ENCODE measurements at regions not wholly inside any gene's neighbourhood (a gene's known extent, or its start where the extent isn't known, plus 50 kb on each side); places are given as distances from the start of the nearest gene placed in this dataset.

DNA sequence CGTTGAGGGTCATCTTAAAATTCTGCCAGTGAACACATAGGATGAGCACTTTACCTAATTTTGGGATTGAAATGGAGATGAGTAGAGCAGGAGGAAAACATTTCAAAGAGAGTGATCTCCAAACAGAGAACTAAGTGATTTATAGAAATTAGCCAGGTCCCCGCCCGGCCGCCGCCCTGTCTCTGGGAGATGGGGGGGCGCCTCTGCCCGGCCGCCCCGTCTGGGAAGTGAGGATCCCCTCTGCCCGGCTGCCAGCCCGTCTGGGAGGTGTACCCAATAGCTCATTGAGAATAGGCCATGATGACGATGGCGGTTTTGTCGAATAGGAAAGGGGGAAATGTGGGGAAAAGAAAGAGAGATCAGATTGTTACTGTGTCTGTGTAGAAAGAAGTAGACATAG lies 276.7 kb upstream of the C11orf87 start:
- WGBS (ENCODE audit: insufficient coverage) = 92% methylated on average over 7 of the region's 14 CpGs
- Mint-ChIP-seq H3K9me3 (peaks cover 0 to 4% (median 0%) of the 10 kb centered on the region in 3 donors), H3K4me1 (no peaks in the 10 kb centered on the region), H3K27me3 (peaks cover 3 to 4% of the 10 kb centered on the region in 2 donors), H3K27ac (no peak overlapping the region), H3K4me3 (no peak overlapping the region), H3K36me3 (no peaks in the 10 kb centered on the region)
- Histone ChIP-seq H3K9me3 (no peaks in the 10 kb centered on the region), H3K36me3 (ENCODE audit: control insufficient read depth in 2 of 2, extremely low read depth in 1 of 2, insufficient read depth in 1 of 2, low read length in 1 of 2) (no peaks in the 10 kb centered on the region), H3K4me3 (ENCODE audit: control insufficient read depth in 1 of 2, extremely low read depth in 1 of 2, low read length in 1 of 2) (no peak overlapping the region), H3K27me3 (replicated peaks in 1 of 2; ENCODE audit: control insufficient read depth in 2 of 2, extremely low read depth in 1 of 2, insufficient read depth in 2 of 2, low read length in 1 of 2) (no peaks in the 10 kb centered on the region), H3K27ac (ENCODE audit: low read length) (no peak overlapping the region), H3K4me1 (ENCODE audit: control insufficient read depth in 1 of 2, extremely low read depth in 1 of 2, insufficient read depth in 2 of 2, low read length in 2 of 2) (no peaks in the 10 kb centered on the region)
- ChIA-PET POLR2A (no interaction called here), CTCF (no interaction called here)
- ATAC-seq (replicated peaks in 1 of 4) (no peak), DNase-seq (no peak)

DNA sequence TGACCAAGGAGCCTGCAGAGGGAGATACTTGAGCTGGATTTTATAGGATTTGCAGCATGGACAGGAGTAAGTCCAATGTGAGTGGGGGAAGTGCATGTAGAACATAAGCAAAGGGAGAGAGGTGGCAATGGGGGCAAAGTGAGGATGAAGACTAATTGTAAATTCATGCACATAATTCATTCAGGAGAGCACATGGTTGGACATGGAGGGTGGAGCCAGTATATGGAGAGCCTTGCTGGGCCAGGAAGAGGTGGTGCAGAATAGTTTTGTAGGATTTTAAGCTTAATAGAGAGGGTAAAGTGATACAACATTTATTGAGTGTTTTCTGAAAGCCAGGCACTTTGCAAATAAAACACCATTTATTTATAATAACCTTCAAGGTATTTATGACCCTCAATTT lies 274.3 kb upstream of the C11orf87 start:
- no peaks in the 10 kb centered on the region for H3K9me3 ChIP-seq
- Mint-ChIP-seq H3K36me3 (no peaks in the 10 kb centered on the region), H3K27me3 (peaks cover 3 to 4% of the 10 kb centered on the region in 2 donors), H3K9me3 (peaks cover 0 to 6% (median 0%) of the 10 kb centered on the region in 3 donors), H3K27ac (no peak overlapping the region), H3K4me3 (no peak overlapping the region), H3K4me1 (no peaks in the 10 kb centered on the region)
- H3K4me1 ChIP-seq (ENCODE audit: control insufficient read depth in 1 of 2, extremely low read depth in 1 of 2, insufficient read depth in 2 of 2, low read length in 2 of 2) = no peaks in the 10 kb centered on the region
- no peaks in the 10 kb centered on the region for H3K36me3 ChIP-seq (ENCODE audit: control insufficient read depth in 2 of 2, extremely low read depth in 1 of 2, insufficient read depth in 1 of 2, low read length in 1 of 2)
- H3K4me3 ChIP-seq (ENCODE audit: control insufficient read depth in 1 of 2, extremely low read depth in 1 of 2, low read length in 1 of 2) = no peak overlapping the region
- POLR2A ChIA-PET = no interaction called here
- CTCF ChIA-PET = no interaction called here
- H3K27me3 ChIP-seq (replicated peaks in 1 of 2; ENCODE audit: control insufficient read depth in 2 of 2, extremely low read depth in 1 of 2, insufficient read depth in 2 of 2, low read length in 1 of 2) = no peaks in the 10 kb centered on the region
- no peak overlapping the region for H3K27ac ChIP-seq (ENCODE audit: low read length)
- DNase-seq = no peak
- ATAC-seq (replicated peaks in 1 of 4) = no peak

DNA sequence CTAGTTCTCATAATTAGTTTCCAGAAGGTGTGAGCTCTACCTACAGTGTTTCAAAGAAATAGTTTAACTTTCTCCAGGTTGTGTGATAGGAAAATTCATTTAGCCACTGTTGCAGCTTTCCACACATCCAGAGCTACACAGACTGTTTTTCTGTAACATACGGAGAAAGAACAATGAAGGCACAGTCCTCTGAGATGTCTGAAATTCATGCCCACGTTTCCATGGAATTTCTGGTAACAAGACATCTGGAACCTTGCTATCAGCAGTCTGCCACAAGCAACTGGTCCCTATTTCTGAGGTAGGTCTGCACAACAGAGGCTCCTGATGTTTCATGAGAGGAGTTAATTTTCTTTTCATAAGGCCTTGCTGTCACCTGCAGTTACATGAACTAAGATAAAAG lies 273.3 kb upstream of the C11orf87 start:
- no peaks in the 10 kb centered on the region for H3K4me1 ChIP-seq (ENCODE audit: control insufficient read depth in 1 of 2, extremely low read depth in 1 of 2, insufficient read depth in 2 of 2, low read length in 2 of 2)
- CTCF ChIA-PET = no interaction called here
- Mint-ChIP-seq H3K4me1 (no peaks in the 10 kb centered on the region), H3K36me3 (no peaks in the 10 kb centered on the region), H3K27me3 (peaks cover 3 to 4% of the 10 kb centered on the region in 2 donors), H3K9me3 (peaks cover 0 to 8% (median 0%) of the 10 kb centered on the region in 3 donors), H3K4me3 (no peak overlapping the region), H3K27ac (no peak overlapping the region)
- 64% methylated on average over 2 of the region's 2 CpGs for WGBS (ENCODE audit: insufficient coverage)
- H3K36me3 ChIP-seq (ENCODE audit: control insufficient read depth in 2 of 2, extremely low read depth in 1 of 2, insufficient read depth in 1 of 2, low read length in 1 of 2) = no peaks in the 10 kb centered on the region
- POLR2A ChIA-PET = no interaction called here
- no peak overlapping the region for H3K27ac ChIP-seq (ENCODE audit: low read length)
- DNase-seq (no peak), ATAC-seq (replicated peaks in 1 of 4) (no peak)
- no peaks in the 10 kb centered on the region for H3K27me3 ChIP-seq (replicated peaks in 1 of 2; ENCODE audit: control insufficient read depth in 2 of 2, extremely low read depth in 1 of 2, insufficient read depth in 2 of 2, low read length in 1 of 2)
- no peak overlapping the region for H3K4me3 ChIP-seq (ENCODE audit: control insufficient read depth in 1 of 2, extremely low read depth in 1 of 2, low read length in 1 of 2)
- no peaks in the 10 kb centered on the region for H3K9me3 ChIP-seq

DNA sequence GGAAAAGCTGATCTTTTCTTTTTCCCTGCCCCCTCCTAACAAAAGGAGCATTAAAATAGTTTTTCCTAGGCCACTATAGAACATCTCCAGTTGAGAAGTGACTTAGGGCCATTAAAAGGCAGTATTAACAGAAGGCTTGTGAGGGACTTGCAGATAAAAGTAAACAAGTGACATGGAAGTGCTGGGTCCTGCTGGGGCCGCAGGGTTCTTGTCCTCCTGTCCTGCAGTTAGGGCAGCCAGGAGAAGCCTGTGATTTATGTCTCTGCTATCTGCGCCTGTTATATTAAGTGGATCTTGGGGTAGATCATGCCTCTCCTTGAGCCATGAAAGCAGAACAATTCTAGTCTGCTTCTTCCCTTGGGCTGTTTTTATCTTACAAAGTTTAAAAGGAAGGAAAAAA lies 271.4 kb upstream of the C11orf87 start:
- Histone ChIP-seq H3K4me3 (ENCODE audit: control insufficient read depth in 1 of 2, extremely low read depth in 1 of 2, low read length in 1 of 2) (no peak overlapping the region), H3K27me3 (replicated peaks in 1 of 2; ENCODE audit: control insufficient read depth in 2 of 2, extremely low read depth in 1 of 2, insufficient read depth in 2 of 2, low read length in 1 of 2) (no peaks in the 10 kb centered on the region), H3K4me1 (ENCODE audit: control insufficient read depth in 1 of 2, extremely low read depth in 1 of 2, insufficient read depth in 2 of 2, low read length in 2 of 2) (no peaks in the 10 kb centered on the region), H3K9me3 (no peaks in the 10 kb centered on the region), H3K36me3 (ENCODE audit: control insufficient read depth in 2 of 2, extremely low read depth in 1 of 2, insufficient read depth in 1 of 2, low read length in 1 of 2) (no peaks in the 10 kb centered on the region), H3K27ac (ENCODE audit: low read length) (no peak overlapping the region)
- Mint-ChIP-seq H3K4me3 (no peak overlapping the region), H3K9me3 (peaks cover 0 to 4% (median 3%) of the 10 kb centered on the region in 3 donors), H3K27me3 (peaks cover 3 to 4% of the 10 kb centered on the region in 2 donors), H3K4me1 (no peaks in the 10 kb centered on the region), H3K36me3 (no peaks in the 10 kb centered on the region), H3K27ac (no peak overlapping the region)
- ChIA-PET POLR2A (no interaction called here), CTCF (no interaction called here)
- WGBS (ENCODE audit: insufficient coverage) = 65% methylated on average over 2 of the region's 2 CpGs
- no peak for DNase-seq
- ATAC-seq (replicated peaks in 1 of 4) = no peak

DNA sequence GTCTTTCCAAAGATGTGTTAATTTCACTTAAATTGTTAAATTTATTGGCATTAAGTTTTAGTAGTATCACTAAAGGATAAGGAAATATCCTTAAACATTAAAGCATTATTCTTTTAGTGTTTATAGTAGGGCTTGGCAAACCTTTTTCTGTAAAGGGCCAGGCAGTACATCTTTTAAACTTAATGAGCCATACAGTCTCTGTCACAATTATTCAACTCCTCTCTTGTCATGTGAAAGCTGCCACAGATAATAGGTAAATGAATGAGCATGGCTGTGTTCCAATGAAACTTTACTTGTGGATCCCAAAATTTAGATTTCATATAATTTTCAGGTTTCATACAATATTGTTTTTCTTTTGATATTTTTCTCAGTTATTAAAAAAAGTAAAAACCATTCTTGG lies 268.2 kb upstream of the C11orf87 start:
- H3K27ac Mint-ChIP-seq = no peak overlapping the region
- no peak overlapping the region for H3K27ac ChIP-seq (ENCODE audit: low read length)
- H3K9me3 Mint-ChIP-seq = peaks cover 0 to 13% (median 7%) of the 10 kb centered on the region in 3 donors
- H3K4me1 ChIP-seq (ENCODE audit: control insufficient read depth in 1 of 2, extremely low read depth in 1 of 2, insufficient read depth in 2 of 2, low read length in 2 of 2) = no peaks in the 10 kb centered on the region
- H3K27me3 ChIP-seq (replicated peaks in 1 of 2; ENCODE audit: control insufficient read depth in 2 of 2, extremely low read depth in 1 of 2, insufficient read depth in 2 of 2, low read length in 1 of 2) = no peaks in the 10 kb centered on the region
- CTCF ChIA-PET = no interaction called here
- no peaks in the 10 kb centered on the region for H3K9me3 ChIP-seq
- H3K4me3 ChIP-seq (ENCODE audit: control insufficient read depth in 1 of 2, extremely low read depth in 1 of 2, low read length in 1 of 2) = no peak overlapping the region
- ATAC-seq (replicated peaks in 1 of 4) (no peak), DNase-seq (no peak)
- no peak overlapping the region for H3K4me3 Mint-ChIP-seq
- no peaks in the 10 kb centered on the region for H3K36me3 Mint-ChIP-seq
- H3K36me3 ChIP-seq (ENCODE audit: control insufficient read depth in 2 of 2, extremely low read depth in 1 of 2, insufficient read depth in 1 of 2, low read length in 1 of 2) = no peaks in the 10 kb centered on the region
- POLR2A ChIA-PET = no interaction called here
- H3K27me3 Mint-ChIP-seq = no peaks in the 10 kb centered on the region
- H3K4me1 Mint-ChIP-seq = no peaks in the 10 kb centered on the region

DNA sequence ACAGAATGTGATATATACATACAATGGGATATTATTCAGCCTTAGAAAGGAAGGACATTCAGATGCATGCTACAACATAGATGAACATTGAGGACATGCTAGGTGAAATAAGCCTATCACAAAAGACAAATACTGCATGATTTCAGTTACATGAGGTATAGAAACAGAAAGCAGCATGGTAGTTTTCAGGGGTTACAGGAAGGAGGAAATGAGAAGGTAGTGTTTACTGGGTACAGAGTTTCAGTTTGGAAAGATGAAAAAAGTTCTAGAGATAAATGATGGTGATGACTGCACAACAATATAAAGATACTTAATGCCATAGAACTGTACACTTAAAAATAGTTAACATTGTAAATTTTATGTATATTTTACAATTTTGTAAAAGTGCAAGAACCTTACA lies 266.7 kb upstream of the C11orf87 start:
- Histone ChIP-seq H3K4me1 (ENCODE audit: control insufficient read depth in 1 of 2, extremely low read depth in 1 of 2, insufficient read depth in 2 of 2, low read length in 2 of 2) (no peaks in the 10 kb centered on the region), H3K27ac (ENCODE audit: low read length) (no peak overlapping the region), H3K9me3 (no peaks in the 10 kb centered on the region), H3K36me3 (ENCODE audit: control insufficient read depth in 2 of 2, extremely low read depth in 1 of 2, insufficient read depth in 1 of 2, low read length in 1 of 2) (no peaks in the 10 kb centered on the region), H3K4me3 (ENCODE audit: control insufficient read depth in 1 of 2, extremely low read depth in 1 of 2, low read length in 1 of 2) (no peak overlapping the region), H3K27me3 (replicated peaks in 1 of 2; ENCODE audit: control insufficient read depth in 2 of 2, extremely low read depth in 1 of 2, insufficient read depth in 2 of 2, low read length in 1 of 2) (no peaks in the 10 kb centered on the region)
- Mint-ChIP-seq H3K4me1 (no peaks in the 10 kb centered on the region), H3K27me3 (no peaks in the 10 kb centered on the region), H3K9me3 (peaks cover 3 to 17% (median 9%) of the 10 kb centered on the region in 3 donors), H3K27ac (no peak overlapping the region), H3K4me3 (no peak overlapping the region), H3K36me3 (no peaks in the 10 kb centered on the region)
- DNase-seq = no peak
- ChIA-PET POLR2A (no interaction called here), CTCF (no interaction called here)
- ATAC-seq (replicated peaks in 1 of 4) = no peak

DNA sequence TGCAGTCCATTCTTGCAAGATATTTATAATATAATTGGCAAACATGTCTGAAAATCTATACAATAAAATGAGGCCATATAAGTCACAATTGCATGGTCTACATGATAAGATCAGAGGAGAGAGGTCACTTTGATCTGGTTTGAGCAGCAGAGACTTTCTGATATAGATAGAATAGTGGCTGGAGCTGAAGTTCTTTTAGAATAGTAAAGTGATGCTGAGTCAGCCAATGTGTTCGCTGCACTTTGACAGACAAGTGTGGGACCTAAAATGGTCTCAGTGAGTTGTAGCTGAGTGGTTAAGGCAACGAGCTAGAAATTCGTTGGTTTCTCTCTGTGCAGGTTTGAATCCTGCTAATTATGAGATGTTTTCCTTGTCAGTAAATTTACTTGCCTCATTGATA lies 257.0 kb upstream of the C11orf87 start:
- Histone ChIP-seq H3K4me3 (ENCODE audit: control insufficient read depth in 1 of 2, extremely low read depth in 1 of 2, low read length in 1 of 2) (no peak overlapping the region), H3K4me1 (ENCODE audit: control insufficient read depth in 1 of 2, extremely low read depth in 1 of 2, insufficient read depth in 2 of 2, low read length in 2 of 2) (no peaks in the 10 kb centered on the region), H3K27me3 (replicated peaks in 1 of 2; ENCODE audit: control insufficient read depth in 2 of 2, extremely low read depth in 1 of 2, insufficient read depth in 2 of 2, low read length in 1 of 2) (no peaks in the 10 kb centered on the region), H3K36me3 (ENCODE audit: control insufficient read depth in 2 of 2, extremely low read depth in 1 of 2, insufficient read depth in 1 of 2, low read length in 1 of 2) (no peaks in the 10 kb centered on the region), H3K9me3 (no peaks in the 10 kb centered on the region), H3K27ac (ENCODE audit: low read length) (no peak overlapping the region)
- CTCF ChIA-PET = no interaction called here
- H3K27me3 Mint-ChIP-seq = no peaks in the 10 kb centered on the region
- no peaks in the 10 kb centered on the region for H3K4me1 Mint-ChIP-seq
- ATAC-seq (replicated peaks in 1 of 4) (no peak), DNase-seq (no peak)
- WGBS (ENCODE audit: insufficient coverage) = no CpG with 5 or more reads among the region's 3 CpGs
- H3K4me3 Mint-ChIP-seq = no peak overlapping the region
- peaks cover 2 to 6% (median 3%) of the 10 kb centered on the region in 3 donors for H3K9me3 Mint-ChIP-seq
- H3K36me3 Mint-ChIP-seq = no peaks in the 10 kb centered on the region
- no peak overlapping the region for H3K27ac Mint-ChIP-seq
- POLR2A ChIA-PET = no interaction called here
